HCT116 (cell line): ENCODE measurements at regions not wholly inside any gene's neighbourhood (a gene's known extent, or its start where the extent isn't known, plus 50 kb on each side); places are given as distances from the start of the nearest gene placed in this dataset.

Experiments used
- EZH2phosphoT487 ChIP-seq: fragments of 200-600 bp; IDR thresholded peaks from 2 replicates; pipeline ENCODE4 v1.6.1; 2018; ENCODE audit warnings: antibody characterized with exemption, borderline replicate concordance
- POLR2A ChIP-seq: IDR thresholded peaks from 2 replicates; pipeline ENCODE4 v1.7.0; 2011; ENCODE audit warnings: borderline replicate concordance; ENCODE audit not compliant: insufficient read depth, insufficient read length; ENCODE audit errors: extremely low read depth

GRCh38 chr5:3695818-3696217 is 100.2 kb downstream of the IRX1 start:
- no peak for TF ChIP-seq POLR2A
- TF ChIP-seq EZH2phosphoT487, result no peak
